T-helper 1 cell treated with Interleukin-12 subunit alpha and Interleukin-12 subunit beta and Interleukin-4 antibody, amounts not matched to agents 30 ng/mL and 1 ng/mL, for 36 hours (primary cell): ENCODE measurements at regions not wholly inside any gene's neighbourhood (a gene's known extent, or its start where the extent isn't known, plus 50 kb on each side); places are given as distances from the start of the nearest gene placed in this dataset.

Source experiments
- intact Hi-C: fragments of 100-400 bp; cut with micrococcal nuclease; formaldehyde crosslinking; loops from one replicate; pipeline ENCODE4 v1.15.1; 2024

DNA sequence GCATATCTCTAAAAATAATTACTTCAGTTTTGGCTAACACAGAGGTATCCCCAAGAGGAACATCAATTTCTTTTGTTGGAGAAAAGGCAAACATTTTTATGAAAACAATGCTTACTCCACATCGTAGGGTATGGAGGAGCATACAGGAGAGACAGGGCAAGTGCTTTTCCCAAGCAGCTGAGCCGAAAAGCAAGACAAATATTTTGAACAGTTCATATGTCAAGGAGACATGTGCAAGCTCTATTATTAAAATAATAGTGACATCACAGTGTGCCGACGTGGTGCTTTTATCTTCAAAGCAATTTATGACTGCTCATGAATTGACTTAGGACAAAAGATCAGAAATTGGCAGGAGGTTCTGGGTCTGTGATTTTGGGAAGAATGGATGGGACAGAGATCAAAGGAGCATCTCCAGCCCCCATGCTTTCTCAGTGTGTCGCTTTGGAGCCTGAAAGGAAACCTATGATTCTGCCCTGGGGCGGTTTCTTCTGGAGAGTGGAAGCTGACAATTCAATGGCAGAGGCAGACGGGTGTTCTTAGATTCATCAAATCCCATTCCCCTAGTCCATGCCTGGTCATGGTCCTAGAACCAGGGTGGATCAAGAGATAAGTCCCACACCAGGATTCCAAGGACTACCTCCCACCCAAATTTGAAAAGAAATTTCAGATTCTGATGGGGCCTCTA is 97.1 kb downstream of the JCAD start:
- intact Hi-C loops, result no loop called here

DNA sequence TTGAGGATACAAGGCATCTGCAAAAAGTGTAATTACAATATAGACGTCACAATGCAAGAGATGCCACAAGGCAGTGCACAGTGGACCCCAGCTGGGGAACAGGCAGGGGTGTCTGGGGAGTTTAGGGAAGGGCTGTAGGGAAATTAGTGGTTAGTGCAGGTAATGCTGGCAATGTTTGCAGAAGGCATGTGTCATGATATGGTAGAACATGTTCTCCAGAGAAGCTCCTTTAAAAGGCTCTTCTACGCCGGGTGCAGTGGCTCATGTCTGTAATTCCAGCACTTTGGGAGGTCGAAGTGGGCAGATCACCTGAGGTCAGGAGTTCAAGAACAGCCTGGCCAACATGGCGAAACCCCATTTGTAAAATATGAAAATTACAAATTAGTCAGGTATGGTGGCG is 98.0 kb downstream of the JCAD start:
- intact Hi-C loops, result no loop called here

DNA sequence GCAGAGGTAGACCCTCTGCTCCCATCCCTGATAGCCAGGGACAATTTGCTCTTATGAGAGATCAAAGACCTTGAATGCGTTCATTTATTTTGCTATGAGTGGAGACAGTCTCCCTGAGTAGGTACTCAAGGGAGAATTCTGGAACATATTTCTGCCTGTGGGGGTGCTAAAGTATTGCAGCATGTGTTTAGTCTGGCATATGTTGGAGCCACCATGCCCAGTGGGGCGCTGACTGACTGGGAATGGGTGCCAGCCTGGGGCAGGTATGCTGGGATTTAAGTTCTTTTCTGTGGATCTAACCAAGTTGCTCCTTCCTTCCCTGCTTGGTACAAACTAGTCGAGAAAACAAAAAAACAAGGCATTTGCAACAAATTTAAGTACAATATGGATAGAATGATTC is 99.1 kb downstream of the JCAD start:
- intact Hi-C loops, result no loop called here

DNA sequence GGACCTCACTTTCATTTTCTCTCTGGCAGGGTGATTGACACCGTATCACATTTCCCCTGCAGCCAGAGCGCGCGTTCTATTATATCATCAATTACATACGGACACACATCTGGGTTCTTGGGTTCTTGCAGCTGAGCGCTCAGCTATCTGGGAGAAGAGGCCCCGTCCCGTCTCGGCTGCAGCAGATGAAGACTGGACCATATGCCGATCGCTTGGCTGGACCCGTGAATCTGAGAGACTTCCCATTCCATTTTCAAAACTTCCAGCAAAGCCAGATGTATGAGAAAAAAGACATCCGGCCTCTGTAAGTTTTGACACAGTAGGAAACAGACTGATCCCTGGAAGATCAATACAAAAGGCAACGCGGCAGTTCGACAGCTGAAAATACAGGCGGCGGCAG is 99.8 kb downstream of the JCAD start:
- intact Hi-C loops, result no loop called here

DNA sequence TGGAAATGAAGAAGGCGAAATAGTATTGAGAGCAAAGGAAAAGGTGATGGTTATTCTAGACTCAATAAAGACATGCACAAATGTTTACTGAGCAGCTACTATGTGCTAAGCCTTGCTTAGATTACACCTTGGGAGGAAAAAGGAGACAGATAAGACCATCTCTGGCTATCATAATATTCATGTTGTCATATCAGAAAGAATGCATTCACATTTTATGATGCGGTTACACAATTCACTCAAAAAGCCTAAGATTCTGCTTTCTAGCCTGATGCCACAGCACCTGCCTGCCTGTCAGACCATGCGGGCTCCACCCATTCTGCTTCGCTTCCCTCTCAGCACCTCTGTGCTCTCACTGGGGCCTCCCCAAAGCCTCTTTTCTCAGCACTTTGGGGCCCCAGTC is 100.9 kb downstream of the JCAD start:
- intact Hi-C loops, result no loop called here

DNA sequence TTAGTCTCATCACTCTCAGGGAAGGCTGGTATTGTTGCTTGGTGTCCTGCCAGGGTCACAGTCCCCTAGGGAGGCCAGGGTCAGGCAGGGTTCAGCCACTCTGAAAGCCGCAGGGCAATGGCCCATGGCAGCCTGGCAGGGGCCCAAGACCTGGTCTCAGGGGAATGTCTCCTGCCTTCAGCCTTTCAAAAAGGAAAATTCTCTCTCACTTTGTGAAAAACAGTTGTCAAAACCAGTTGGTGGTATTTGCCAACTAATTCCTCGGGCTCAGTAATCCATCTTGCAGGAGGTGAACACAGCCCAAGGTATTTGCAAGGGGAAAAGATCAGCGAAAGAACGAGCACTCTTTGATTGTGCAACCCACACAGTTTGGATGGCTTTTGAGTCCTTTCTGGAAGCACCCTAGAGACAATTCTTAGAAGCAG is 101.5 kb downstream of the JCAD start:
- intact Hi-C loops, result no loop called here

DNA sequence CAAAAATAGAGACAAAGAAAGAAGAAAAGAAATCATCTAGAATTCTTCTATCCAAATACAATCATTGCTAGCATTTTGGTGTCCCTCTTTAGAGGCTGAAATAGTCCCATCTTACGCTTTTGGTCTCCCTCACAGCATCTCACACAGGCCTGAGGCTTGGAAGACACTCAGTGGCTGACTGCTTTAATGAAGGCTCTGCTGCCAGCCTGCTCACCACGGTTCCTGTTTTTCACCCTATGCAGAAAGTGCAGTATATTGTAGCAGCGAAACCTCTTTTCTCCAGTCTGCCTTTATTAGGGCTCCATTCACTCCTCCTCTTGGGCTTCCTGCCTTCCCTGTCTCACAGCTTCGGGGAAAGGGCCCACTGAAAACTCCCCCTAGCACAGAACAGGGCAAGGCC is 102.2 kb downstream of the JCAD start:
- intact Hi-C loops, result no loop called here

DNA sequence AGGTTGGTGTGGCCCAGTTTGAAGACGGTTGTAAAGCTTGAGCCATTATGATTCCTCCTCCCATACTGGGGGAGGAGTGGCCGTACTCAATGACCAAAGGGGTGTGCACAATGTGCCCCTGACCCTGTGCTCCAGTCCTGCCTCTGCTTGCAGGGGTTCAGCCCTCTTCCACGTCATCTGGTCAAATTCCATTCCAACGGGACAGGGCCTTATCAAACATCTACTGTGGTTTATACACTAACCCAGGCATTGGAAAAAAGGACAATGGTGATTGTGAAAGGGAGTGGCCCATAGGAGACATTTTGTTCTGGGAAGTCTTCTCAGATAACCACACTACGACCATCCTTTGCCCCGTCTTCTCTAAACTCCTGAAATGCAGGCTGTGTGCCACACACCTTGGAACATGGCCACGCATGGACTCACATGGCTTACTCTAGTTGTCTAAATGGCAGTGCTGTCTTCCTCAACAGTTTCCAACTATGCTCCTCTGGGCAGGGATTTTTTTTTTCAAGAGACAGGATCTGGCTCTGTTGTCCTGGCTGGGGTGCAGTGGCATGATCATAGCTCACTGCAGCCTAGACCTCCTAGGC is 103.0 kb downstream of the JCAD start:
- intact Hi-C loops, result no loop called here

DNA sequence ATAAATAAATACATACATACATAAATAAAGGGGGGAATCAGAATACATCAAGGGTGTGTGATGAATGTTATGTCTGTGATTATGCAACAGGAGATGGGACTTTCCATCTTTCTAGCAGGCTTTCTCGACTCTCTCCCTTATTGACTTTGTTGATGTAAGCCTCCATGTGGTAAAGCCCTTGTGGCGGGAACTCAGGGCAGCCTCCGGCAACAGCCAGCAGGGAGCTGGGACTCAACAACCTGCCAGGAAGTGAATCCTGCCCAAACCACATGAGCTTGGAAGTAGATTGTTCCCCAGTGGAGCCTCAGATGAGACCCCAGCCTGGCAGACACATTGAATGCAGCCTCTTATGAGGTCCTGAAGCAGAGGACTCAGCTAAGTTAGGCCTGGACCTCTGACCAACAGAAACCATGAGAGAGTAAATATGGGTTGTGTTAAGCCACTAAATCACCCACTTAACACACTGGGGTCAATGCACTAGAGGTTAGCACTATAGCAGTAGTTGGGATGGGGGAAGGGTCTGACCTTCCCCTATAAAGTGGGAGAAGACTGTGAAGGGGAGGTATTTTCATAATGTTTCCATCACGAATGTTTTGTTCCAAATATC is 104.0 kb downstream of the JCAD start:
- intact Hi-C loops, result no loop called here

DNA sequence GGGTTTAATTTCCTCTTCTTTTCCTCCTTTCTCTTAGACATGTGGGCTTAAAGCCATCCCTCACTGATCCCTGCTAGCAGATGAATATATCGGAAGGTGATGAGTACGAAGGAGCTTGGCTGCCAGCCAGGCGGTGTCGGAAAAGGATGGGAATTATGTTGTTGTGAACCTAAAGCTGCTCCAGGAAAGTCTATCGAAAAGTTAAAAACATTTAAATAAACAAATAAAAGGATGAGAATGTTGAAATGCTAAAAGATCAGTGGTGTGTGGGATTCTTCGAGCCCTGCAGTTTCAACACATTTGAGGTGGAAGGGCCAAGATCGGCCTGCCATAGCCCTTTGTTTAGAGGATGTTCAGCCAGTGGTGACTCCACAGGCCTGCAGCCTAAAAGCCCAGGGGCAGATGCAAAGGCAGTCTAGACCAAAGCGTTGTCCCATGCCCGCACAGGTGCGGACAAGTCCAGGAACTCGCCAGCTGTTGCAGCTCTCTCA is 107.9 kb downstream of the JCAD start:
- intact Hi-C loops, result no loop called here

DNA sequence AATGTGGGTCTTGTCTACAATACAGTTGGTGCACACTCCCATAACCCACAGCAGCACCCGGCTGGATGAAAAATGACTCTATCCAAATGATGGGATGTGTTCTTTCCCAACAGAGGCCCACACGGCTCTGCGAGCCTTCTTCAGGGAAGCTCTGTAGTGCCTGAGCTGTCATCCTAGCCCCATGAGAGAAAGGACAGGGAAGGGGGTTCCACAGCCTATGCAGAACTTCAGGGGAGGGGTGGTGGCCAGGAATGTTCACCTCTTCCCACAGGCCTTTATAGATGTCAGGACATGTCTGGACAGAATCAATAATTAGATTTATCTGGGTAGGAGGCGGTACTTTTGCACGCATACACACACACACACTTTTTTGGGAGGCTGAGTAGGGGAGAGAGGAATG is 109.0 kb downstream of the JCAD start:
- intact Hi-C loops, result no loop called here

DNA sequence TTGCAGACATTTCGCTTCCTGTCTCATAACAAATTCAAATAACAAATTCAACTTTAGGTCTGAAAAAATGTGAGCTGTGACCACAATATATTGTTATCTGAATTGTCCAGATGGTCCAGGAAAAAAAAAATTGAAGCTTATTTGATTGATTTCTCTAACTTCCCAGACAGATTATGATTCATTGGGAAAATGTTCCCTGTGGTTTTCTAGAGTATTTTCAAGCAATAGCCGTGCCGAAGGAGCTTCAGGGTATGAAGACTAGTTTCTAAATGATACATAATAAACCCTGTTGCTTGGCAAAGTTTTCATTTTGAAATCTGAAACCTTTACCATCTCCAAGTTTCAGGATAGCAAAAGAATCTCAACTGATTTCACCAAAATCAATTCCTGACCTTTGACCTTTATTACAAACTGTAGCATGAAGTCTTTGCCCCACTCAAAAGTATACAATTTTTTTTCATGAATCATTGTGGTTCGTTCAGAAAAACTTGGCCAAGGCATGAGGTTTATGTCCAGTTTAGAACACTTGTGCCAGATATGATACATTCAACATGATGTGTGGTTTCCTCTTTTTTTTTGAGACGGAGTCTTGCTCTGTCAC is 109.9 kb downstream of the JCAD start:
- intact Hi-C loops, result loop anchor here (2.0 kb wide), 1 partner anchor 31 kb away; no protein-coding TSS in a partner anchor

DNA sequence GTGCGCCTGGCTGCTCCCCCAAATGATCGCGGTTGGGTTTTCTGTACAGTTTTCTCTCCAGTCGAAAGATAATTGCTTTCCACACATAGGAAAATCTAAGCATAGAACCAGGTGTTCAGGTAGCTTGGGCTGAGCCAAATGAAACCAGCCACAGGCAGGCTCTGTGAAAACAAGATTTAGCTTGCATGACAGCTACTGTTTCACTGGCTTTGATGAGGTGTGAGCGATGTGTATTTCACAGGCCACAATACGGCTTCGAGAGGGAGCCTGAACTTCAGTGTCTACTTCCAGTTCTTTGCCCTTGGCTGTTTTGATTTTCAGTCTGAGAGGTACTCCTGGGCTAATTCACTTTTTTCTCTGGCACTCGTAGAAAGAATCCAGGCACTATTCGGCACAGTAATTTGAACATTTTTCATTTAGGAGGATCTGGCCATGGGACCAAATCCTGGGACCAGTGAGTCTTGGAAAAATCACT is 110.5 kb downstream of the JCAD start:
- intact Hi-C loops, result loop anchor here (2.0 kb wide), 1 partner anchor 30 kb away; no protein-coding TSS in a partner anchor

DNA sequence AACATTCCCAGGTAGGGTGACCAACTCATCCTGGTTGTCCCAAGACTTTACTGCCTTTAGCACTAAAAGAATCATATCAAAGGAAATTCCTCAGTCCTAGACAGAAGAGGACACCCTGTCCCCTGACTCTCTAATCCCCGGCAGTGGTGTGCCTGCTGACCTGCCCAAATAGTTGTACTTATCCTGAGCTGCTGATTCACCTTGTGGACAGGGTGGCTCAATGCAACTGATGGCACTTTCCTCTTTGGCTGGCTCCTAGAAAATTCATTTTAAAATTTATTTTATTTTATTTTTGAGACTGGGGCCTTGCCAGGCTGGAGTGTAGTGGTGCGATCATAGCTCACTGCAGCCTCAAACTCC is 111.7 kb downstream of the JCAD start:
- intact Hi-C loops, result loop anchor here (2.0 kb wide), 1 partner anchor 29 kb away; no protein-coding TSS in a partner anchor

DNA sequence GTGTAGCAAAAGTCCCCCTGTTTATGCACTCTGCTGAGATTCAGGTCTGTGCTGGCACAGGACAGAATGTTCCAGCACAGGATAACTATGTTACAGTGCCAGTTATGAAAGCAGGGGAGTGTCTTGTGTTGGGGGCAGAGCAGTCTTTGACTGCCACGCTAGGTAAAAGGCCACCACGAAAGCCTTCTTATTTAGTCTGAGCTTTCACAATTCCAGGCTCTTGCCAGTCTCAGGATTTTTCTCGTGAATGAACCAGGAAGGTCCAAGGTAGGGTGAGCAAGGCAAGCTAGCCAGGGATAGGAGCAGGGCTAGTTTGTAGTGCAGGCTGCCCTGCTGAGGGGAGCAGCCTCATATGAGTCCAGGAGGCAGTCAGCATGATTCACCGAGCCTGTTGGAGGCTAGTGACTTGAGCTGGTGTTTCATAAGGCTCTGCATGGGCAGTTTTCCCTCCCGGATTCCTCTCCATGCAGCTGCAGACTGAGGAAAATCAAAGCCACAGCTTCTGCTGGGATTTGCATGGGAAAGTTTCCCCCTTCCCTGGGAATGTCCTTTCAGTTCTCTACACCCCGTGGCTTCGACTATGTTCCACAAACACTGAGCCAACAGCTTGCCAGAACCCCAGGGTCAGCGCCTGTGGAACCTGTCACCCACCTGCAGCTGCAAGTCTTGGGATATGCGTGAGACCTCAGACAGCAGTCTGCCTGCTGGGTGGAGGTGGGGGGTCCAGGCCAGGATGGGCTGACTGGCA is 112.3 kb downstream of the JCAD start:
- intact Hi-C loops, result no loop called here

DNA sequence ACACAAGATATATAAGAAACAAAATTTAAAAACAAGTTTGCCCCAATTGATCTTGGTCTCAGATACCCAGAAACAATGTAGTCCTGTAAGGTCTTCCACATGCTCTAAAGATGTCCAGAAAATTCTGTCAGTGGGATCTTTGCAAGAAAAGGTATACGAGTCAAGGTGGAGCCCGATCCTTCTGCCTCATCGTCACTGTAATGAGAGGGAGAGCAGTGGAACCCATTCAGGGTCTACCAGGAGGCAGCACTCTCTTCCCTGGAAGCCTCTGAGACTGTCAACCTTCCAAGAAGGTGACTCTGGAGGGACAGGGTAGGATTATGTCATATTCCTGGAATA is 112.8 kb downstream of the JCAD start:
- intact Hi-C loops, result no loop called here

DNA sequence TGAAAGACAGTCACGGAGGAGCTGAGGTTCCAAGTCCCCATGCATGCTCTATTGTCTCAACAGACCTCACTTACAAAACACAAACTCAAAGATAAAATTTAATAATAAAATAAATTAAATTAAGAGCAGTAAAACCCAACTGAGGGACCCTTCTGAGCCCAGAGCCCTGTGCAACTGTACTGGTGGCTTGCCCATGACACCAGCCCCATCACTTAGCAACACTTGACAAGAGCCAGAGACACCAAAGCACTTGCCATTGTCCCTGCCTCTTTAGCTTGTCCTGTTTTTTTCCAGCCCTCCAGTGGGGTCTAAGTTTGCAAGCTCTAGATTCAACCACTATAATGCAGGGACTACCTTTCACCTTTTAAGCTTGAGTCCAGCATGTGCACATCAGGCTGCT is 117.9 kb downstream of the JCAD start:
- intact Hi-C loops, result no loop called here

DNA sequence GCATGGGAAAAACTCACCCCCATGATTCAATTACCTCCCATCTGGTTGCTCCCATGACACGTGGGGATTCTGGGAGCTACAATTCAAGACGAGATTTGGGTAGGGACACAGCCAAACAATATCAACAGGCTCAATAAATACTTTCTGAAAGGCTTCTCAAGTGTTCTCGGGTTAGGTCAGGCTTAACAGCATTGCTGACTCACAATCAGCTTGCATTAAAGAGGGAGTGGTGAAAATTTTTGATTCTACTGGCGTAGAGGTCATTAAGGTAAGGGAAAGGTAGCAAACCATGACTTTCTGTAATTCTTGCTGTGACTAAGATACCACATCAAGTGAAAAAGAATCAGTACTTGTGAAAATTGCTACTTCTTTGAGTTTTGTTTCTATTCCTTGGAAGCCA is 126.4 kb downstream of the JCAD start:
- intact Hi-C loops, result no loop called here

DNA sequence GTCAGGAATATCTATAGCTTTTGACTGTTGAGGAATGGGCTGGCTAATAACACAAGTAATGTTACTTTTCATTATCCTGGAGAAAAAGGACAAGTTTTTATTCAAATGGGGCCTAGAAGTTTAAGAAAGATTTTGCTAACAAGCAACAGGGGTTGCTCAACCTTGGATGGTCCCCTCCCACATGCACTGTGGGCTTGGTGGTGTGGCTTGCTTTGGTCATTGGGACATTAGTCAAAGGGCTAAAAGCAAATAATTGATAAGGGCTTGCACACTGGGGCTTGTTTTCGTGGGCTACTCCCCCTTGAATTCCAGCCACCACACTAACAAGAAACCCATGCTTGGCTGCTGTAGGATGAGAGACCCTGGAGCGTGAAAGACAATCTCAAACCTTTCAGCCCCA is 127.6 kb downstream of the JCAD start:
- intact Hi-C loops, result no loop called here

DNA sequence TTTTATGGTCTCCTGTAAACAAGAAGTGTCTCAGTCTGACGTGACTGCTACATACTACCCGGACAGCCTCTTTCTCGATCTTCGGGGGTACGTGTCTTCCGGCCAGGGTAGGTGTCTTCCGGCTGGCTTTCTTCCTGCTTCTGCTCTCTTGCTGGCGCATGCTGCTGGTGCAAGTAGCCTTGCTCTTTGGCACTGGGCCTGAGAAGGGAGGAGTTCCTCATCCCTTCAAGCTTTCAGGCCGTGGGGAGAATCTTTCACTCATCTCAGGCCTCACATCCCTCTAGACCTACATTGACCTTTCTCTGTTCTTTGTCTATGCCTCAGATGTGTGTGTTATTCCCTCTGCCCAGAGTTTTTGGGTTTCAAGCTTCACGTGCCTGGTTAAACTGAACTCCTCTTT is 130.4 kb downstream of the JCAD start:
- intact Hi-C loops, result no loop called here

DNA sequence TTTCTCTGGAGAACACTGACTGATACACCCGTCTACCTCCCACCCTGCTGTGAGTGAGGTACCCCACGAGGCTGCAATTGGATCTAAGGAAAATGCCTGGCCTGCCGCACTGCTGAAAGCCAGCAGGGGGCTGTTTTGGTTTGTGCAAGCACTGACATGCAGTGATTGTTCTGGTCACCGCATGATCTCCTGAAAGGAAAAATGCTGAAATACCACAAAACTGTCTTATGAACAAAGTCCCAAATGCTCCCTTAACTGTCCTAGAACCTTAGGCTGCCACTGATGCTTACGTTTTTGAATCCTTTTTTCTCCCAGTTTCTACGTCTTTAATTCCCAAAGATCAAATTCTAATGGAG is 132.7 kb downstream of the JCAD start:
- intact Hi-C loops, result no loop called here
